NB4 (cell line): ENCODE measurements at regions not wholly inside any gene's neighbourhood (a gene's known extent, or its start where the extent isn't known, plus 50 kb on each side); places are given as distances from the start of the nearest gene placed in this dataset.

Experiments
- DNase-seq: peaks from one replicate; pipeline ENCODE4 v3.0.0; 2010; ENCODE audit warnings: low read depth
- H3K4me3 ChIP-seq: one replicate; pipeline ENCODE4 v1.5.1; 2011; ENCODE audit warnings: mild to moderate bottlenecking, low read depth, low read length, moderate library complexity
- MAX ChIP-seq: IDR thresholded peaks from 2 replicates; pipeline ENCODE4 v1.6.1; 2011; ENCODE audit warnings: low read depth, low read length
- MYC ChIP-seq: IDR thresholded peaks from 2 replicates; pipeline ENCODE4 v1.6.1; 2011; ENCODE audit warnings: low read depth, low read length
- POLR2A ChIP-seq: IDR thresholded peaks from 2 replicates; pipeline ENCODE4 v1.6.1; 2011; ENCODE audit warnings: mild to moderate bottlenecking; ENCODE audit not compliant: insufficient read length; ENCODE audit errors: extremely low read depth
- TF ChIP-seq, protein P1 (sequence below): IDR thresholded peaks from one replicate; pipeline ENCODE4 v1.5.1; 2012; ENCODE audit warnings: low read depth, low read length

DNA sequence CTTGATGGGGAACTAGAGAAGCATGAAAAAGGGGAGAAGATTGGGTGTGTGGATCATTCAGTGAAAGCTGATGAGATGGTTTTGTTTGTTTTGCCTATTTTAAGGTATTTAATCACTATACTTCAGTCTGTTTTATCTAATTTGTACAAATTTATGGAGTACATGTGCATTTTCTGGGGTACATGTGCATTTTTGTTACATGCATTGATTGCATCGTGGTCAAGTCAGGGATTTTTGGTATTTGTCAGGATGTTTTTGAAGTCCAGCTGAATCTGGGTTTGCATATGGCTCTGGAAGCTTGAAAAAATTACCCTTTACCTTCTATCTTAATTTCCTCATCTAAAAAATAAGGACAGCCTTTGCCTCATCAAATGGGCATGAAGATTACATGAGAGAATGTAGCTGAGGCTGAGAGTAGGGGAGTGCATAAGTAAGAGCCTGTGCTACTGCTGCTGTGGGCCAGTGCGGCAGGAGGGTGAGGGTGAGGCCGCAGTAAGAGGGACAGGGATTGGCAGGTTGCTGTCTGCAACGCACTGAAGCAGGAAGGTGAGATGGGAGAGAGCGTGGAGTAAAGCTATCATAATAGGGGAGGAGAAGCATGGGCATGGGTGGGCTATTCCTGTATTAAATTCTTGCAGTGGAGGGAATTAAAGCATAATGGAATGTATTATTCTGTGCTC is 139.8 kb downstream of the NPR3 start:
- DNase-seq, result no peak
- TF ChIP-seq MAX (no peak), POLR2A (no peak), MYC (no peak)
- TF ChIP-seq, protein P1, sequence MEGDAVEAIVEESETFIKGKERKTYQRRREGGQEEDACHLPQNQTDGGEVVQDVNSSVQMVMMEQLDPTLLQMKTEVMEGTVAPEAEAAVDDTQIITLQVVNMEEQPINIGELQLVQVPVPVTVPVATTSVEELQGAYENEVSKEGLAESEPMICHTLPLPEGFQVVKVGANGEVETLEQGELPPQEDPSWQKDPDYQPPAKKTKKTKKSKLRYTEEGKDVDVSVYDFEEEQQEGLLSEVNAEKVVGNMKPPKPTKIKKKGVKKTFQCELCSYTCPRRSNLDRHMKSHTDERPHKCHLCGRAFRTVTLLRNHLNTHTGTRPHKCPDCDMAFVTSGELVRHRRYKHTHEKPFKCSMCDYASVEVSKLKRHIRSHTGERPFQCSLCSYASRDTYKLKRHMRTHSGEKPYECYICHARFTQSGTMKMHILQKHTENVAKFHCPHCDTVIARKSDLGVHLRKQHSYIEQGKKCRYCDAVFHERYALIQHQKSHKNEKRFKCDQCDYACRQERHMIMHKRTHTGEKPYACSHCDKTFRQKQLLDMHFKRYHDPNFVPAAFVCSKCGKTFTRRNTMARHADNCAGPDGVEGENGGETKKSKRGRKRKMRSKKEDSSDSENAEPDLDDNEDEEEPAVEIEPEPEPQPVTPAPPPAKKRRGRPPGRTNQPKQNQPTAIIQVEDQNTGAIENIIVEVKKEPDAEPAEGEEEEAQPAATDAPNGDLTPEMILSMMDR, result no peak
- H3K4me3 ChIP-seq, result no peak overlapping the region

DNA sequence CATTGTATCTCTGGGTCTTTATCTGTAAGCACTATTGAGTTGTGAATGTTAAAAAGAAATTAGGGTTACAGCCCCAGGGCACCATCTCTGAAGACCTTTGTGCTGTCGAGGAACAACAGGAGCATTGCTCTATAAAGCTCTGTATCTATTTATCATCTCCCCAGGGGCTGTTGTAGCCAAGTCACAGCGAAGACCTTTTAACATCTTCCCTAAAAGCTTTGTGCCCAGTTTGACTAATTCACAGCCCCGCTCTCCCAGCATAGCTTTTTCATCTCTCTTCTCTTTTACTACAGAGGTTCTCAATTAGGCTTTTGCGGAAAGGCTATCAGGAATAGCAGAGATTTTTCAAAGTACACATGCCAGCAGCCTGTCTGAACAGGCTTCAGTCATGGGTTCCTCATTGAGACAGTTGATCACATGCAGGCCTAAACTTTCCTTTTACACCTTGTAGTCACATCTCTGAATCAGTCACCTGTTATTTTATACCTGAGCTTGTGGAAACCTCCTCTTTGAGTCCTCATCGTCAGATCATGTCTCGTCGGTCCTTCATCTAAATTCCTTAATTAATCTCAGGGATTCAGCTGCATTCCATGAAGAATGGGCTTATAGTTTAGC is 140.5 kb downstream of the NPR3 start:
- TF ChIP-seq MAX, result no peak
- TF ChIP-seq MYC, result no peak
- TF ChIP-seq, protein P1, result no peak
- TF ChIP-seq POLR2A, result no peak

GRCh38 chr5:32852535-32852934 is 141.4 kb downstream of the NPR3 start:
- DNase-seq, result peak; percentile 14
- no peak overlapping the region for H3K4me3 ChIP-seq
- TF ChIP-seq POLR2A (no peak), MYC (no peak), MAX (no peak)
- TF ChIP-seq, protein P1, result peak; percentile 25

More for the DNA sequence above, 140.5 kb downstream of the NPR3 start:
- no peak overlapping the region for H3K4me3 ChIP-seq
- no peak for DNase-seq

DNA sequence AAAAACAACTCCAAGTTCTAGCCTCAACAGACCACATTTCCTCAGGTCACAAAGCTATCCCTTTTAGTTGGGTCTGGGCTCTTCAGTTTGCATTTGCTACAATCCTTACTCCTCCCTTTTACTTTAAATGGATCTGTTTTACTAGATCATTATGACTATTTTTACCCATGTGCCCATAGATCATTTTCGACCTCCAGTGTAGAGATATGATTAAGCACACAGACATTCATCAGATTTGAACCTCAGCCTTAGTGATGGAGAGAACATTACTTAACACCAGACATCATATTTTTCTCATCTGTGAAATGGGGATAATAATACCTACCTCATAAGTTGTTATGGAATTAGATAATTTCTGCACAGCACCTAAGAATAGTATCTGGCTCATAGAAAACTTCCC is 141.9 kb downstream of the NPR3 start:
- no peak for DNase-seq
- H3K4me3 ChIP-seq, result no peak overlapping the region
- TF ChIP-seq, protein P1, result no peak
- no peak for TF ChIP-seq MYC
- TF ChIP-seq MAX, result no peak
- no peak for TF ChIP-seq POLR2A

DNA sequence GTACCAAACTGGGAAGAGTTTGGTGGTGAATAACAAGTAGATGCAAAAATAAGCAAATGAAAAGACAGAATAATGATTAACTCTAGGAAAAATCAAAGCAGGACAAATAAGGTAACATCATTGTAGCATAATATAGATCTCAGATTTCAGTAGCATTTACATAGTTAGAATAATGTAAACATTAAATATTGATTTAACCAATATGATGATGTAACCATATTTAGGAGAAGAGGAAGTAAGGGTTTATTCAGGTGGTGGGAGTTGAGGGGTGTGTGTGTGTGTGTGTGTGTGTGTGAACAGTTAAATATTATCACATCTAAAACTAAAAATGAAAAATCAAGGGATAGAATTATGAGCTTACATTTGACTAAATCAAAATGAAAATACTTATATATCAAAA is 143.4 kb downstream of the NPR3 start:
- no peak for TF ChIP-seq MAX
- no peak for DNase-seq
- H3K4me3 ChIP-seq, result no peak overlapping the region

- no peak overlapping the region for H3K4me3 ChIP-seq
- DNase-seq, result no peak
- TF ChIP-seq MAX, result no peak
- TF ChIP-seq, protein P1, result no peak
- no peak for TF ChIP-seq POLR2A
- TF ChIP-seq MYC, result no peak
These were observed 148.1 kb downstream of the NPR3 start for GRCh38 chr5:32859211-32859641.
